H1 (cell line): ENCODE measurements at regions not wholly inside any gene's neighbourhood (a gene's known extent, or its start where the extent isn't known, plus 50 kb on each side); places are given as distances from the start of the nearest gene placed in this dataset.

Experiments
- CTCF ChIA-PET: fragments of 300-600 bp; sonication (Branson Sonifier 250); formaldehyde crosslinking; loops from one replicate; lab custom pipeline; 2021; ENCODE audit not compliant: partially characterized antibody; lab: Charles Lee
- POLR2A ChIA-PET: fragments of 300-600 bp; sonication (Branson Sonifier 250); formaldehyde crosslinking; loops from one replicate; lab custom pipeline; 2021; ENCODE audit warnings: inconsistent platforms; ENCODE audit not compliant: partially characterized antibody; lab: Charles Lee
- DNase-seq, 2 experiments: peaks; one replicate each; pipeline versions ENCODE4 v3.0.0 to v3.0.0-alpha.2; 2010 to 2022; ENCODE audit warnings: low spot score in 2 of 2, low read depth in 1 of 2, mixed read lengths in 1 of 2
- FAIRE-seq: peaks from 2 replicates; lab custom pipeline; 2011; peaks lifted over from hg19 to GRCh38; lab: Jason Lieb, UNC
- H2AFZ ChIP-seq: 2 replicates; pipeline ENCODE4 v1.8.1; 2012; ENCODE audit warnings: low read length, inconsistent platforms
- H2AK5ac ChIP-seq: 2 replicates; pipeline ENCODE4 v1.6.1; 2013; ENCODE audit warnings: low read depth, low read length
- H2BK120ac ChIP-seq: replicated peaks from 2 replicates; pipeline ENCODE3; 2013; ENCODE audit warnings: low read depth, low read length, inconsistent platforms
- H2BK12ac ChIP-seq: 2 replicates; pipeline ENCODE4 v1.6.1; 2013; ENCODE audit warnings: low read depth, low read length
- H2BK15ac ChIP-seq: 2 replicates; pipeline ENCODE4 v1.6.1; 2013; ENCODE audit warnings: low read length
- H2BK20ac ChIP-seq: 2 replicates; pipeline ENCODE4 v1.6.1; 2013; ENCODE audit warnings: low read length
- H2BK5ac ChIP-seq: 2 replicates; pipeline ENCODE4 v1.6.1; 2013; ENCODE audit warnings: low read depth, low read length
- H3K14ac ChIP-seq: 2 replicates; pipeline ENCODE4 v1.6.1; 2013; ENCODE audit warnings: inconsistent platforms; ENCODE audit not compliant: insufficient read length
- H3K18ac ChIP-seq: 2 replicates; pipeline ENCODE4 v1.6.1; 2013; ENCODE audit warnings: low read length; ENCODE audit errors: extremely low read depth
- H3K23ac ChIP-seq: 2 replicates; pipeline ENCODE4 v1.6.1; 2013; ENCODE audit warnings: inconsistent platforms; ENCODE audit not compliant: insufficient read length
- H3K23me2 ChIP-seq: 2 replicates; pipeline ENCODE4 v1.6.1; 2013; ENCODE audit warnings: low read depth, low read length
- H3K27ac ChIP-seq: 2 replicates; pipeline ENCODE4 v1.6.1; 2011; ENCODE audit warnings: low read depth, low read length, inconsistent platforms
- H3K27me3 ChIP-seq, 4 experiments: replicated peaks in 1 of 4; 1 replicate in 1 of 4; 2 replicates in 3 of 4; pipeline versions ENCODE4 v1.6.1 to v1.8.1; 2011 to 2013; ENCODE audit warnings: low read length in 3 of 4, mild to moderate bottlenecking in 3 of 4, inconsistent platforms in 2 of 4, mixed read lengths in 2 of 4, moderate library complexity in 1 of 4; ENCODE audit not compliant: control insufficient read depth in 3 of 4, insufficient read depth in 3 of 4; ENCODE audit errors: extremely low read depth in 1 of 4
- H3K36me3 ChIP-seq, 4 experiments: 2 replicates each; pipeline versions ENCODE4 v1.6.1 to v1.8.1; 2011 to 2013; ENCODE audit warnings: mild to moderate bottlenecking in 4 of 4, low read length in 3 of 4, moderate library complexity in 2 of 4, control low read depth in 1 of 4, inconsistent platforms in 1 of 4; ENCODE audit not compliant: insufficient read depth in 4 of 4, control insufficient read depth in 2 of 4
- H3K4ac ChIP-seq: replicated peaks from 2 replicates; pipeline ENCODE3; 2013; ENCODE audit warnings: low read length, low read depth, mixed read lengths, inconsistent platforms; ENCODE audit not compliant: insufficient read length
- H3K4me1 ChIP-seq, 4 experiments: replicated peaks in 1 of 4; 1 replicate in 1 of 4; 2 replicates in 3 of 4; pipeline versions ENCODE4 v1.6.1 to v1.8.1; 2011 to 2013; ENCODE audit warnings: low read length in 3 of 4, inconsistent platforms in 2 of 4, mixed read lengths in 1 of 4; ENCODE audit not compliant: insufficient read depth in 4 of 4, control insufficient read depth in 3 of 4
- H3K4me2 ChIP-seq, 2 experiments: 2 replicates each; pipeline versions ENCODE4 v1.6.1 to v1.8.1; 2011 to 2013; ENCODE audit warnings: low read depth in 2 of 2, low read length in 2 of 2, control low read depth in 1 of 2, inconsistent platforms in 1 of 2, mild to moderate bottlenecking in 1 of 2; ENCODE audit not compliant: insufficient read depth in 1 of 2
- H3K4me3 ChIP-seq, 4 experiments: fragments of 200-600, 300-600 bp in 1 of 4; sonication (generic), shearing (Covaris generic), sonication (Bioruptor Twin) in 1 of 4; 2 replicates each; pipeline versions ENCODE4 v1.5.1 to v1.8.1; 2011 to 2016; ENCODE audit warnings: low read length in 4 of 4, low read depth in 3 of 4, control low read depth in 2 of 4, inconsistent platforms in 2 of 4, mild to moderate bottlenecking in 2 of 4, mixed read lengths in 1 of 4, moderate library complexity in 1 of 4; ENCODE audit not compliant: insufficient read depth in 2 of 4; ENCODE audit errors: extremely low read depth in 1 of 4
- H3K56ac ChIP-seq: replicated peaks from 2 replicates; pipeline ENCODE3; 2013; ENCODE audit warnings: low read depth, mild to moderate bottlenecking, mixed read lengths, low read length, inconsistent platforms; ENCODE audit not compliant: insufficient read length
- H3K79me1 ChIP-seq: 2 replicates; pipeline ENCODE4 v1.6.1; 2013; ENCODE audit warnings: low read depth, low read length, control low read depth
- H3K79me2 ChIP-seq, 2 experiments: 2 replicates each; pipeline versions ENCODE4 v1.6.1 to v1.8.1; 2012 to 2013; ENCODE audit warnings: low read length in 2 of 2, mild to moderate bottlenecking in 2 of 2, inconsistent platforms in 1 of 2; ENCODE audit not compliant: insufficient read depth in 2 of 2, control insufficient read depth in 1 of 2
- H3K9ac ChIP-seq, 4 experiments: replicated peaks in 1 of 4; 1 replicate in 1 of 4; 2 replicates in 3 of 4; pipeline versions ENCODE4 v1.6.1 to v1.8.1; 2011 to 2013; ENCODE audit warnings: low read depth in 3 of 4, low read length in 3 of 4, control low read depth in 2 of 4, mild to moderate bottlenecking in 2 of 4, moderate library complexity in 2 of 4, inconsistent platforms in 1 of 4; ENCODE audit errors: extremely low read depth in 1 of 4
- H3K9me3 ChIP-seq, 2 experiments: 2 replicates each; pipeline versions ENCODE4 v1.6.1 to v1.8.1; 2012 to 2013; ENCODE audit warnings: mild to moderate bottlenecking in 2 of 2, moderate library complexity in 2 of 2, control low read depth in 1 of 2, inconsistent platforms in 1 of 2, low read depth in 1 of 2, low read length in 1 of 2, mixed read lengths in 1 of 2; ENCODE audit not compliant: insufficient read depth in 2 of 2
- H4K20me1 ChIP-seq, 2 experiments: replicated peaks in 1 of 2; 2 replicates each; pipeline versions ENCODE3 to v1.8.1; 2011 to 2013; ENCODE audit warnings: inconsistent platforms in 2 of 2, low read length in 2 of 2, mild to moderate bottlenecking in 1 of 2; ENCODE audit not compliant: insufficient read depth in 2 of 2, control insufficient read depth in 1 of 2
- H4K5ac ChIP-seq: 2 replicates; pipeline ENCODE4 v1.6.1; 2013; ENCODE audit warnings: low read length, low read depth, mixed read lengths, inconsistent platforms; ENCODE audit not compliant: insufficient read length
- H4K8ac ChIP-seq: 2 replicates; pipeline ENCODE4 v1.8.0; 2013; ENCODE audit warnings: mild to moderate bottlenecking, moderate library complexity, low read length, inconsistent platforms; ENCODE audit not compliant: insufficient read depth; ENCODE audit errors: extremely low read depth
- H4K91ac ChIP-seq: replicated peaks from 2 replicates; pipeline ENCODE3; 2013; ENCODE audit warnings: low read length, mixed read lengths, inconsistent platforms; ENCODE audit not compliant: insufficient read length
- BACH1 ChIP-seq: IDR thresholded peaks from 2 replicates; pipeline ENCODE4 v1.6.1; 2012; ENCODE audit warnings: low read length, improper control_type of control experiment
- CBX5 ChIP-seq: fragments of 300-800, 300-1000 bp; sonication (generic); IDR thresholded peaks from 2 replicates; pipeline ENCODE4 v1.7.1; 2016; ENCODE audit warnings: antibody characterized with exemption, low read length, low read depth
- CTCF ChIP-seq, 3 experiments: IDR thresholded peaks; 1 replicate in 2 of 3; 2 replicates in 1 of 3; pipeline versions ENCODE4 v1.5.1 to v1.6.1; 2011; ENCODE audit warnings: low read length in 3 of 3, mild to moderate bottlenecking in 3 of 3, inconsistent platforms in 2 of 3, low read depth in 1 of 3, moderate library complexity in 1 of 3; ENCODE audit not compliant: insufficient read depth in 1 of 3; ENCODE audit errors: control extremely low read depth in 1 of 3
- EP300 ChIP-seq, 2 experiments: IDR thresholded peaks; 1 replicate in 1 of 2; 2 replicates in 1 of 2; pipeline ENCODE4 v1.6.1; 2011 to 2012; ENCODE audit warnings: low read depth in 2 of 2, low read length in 2 of 2, mild to moderate bottlenecking in 2 of 2, borderline replicate concordance in 1 of 2, inconsistent platforms in 1 of 2, moderate library complexity in 1 of 2
- JUND ChIP-seq: IDR thresholded peaks from 2 replicates; pipeline ENCODE4 v1.6.1; 2011; ENCODE audit warnings: mild to moderate bottlenecking, improper control_type of control experiment, low read length
- KDM1A ChIP-seq: fragments of 200-600, 300-600 bp; sonication (generic); IDR thresholded peaks from 2 replicates; pipeline ENCODE4 v1.7.1; 2016; ENCODE audit warnings: mild to moderate bottlenecking, low read length, borderline replicate concordance
- KDM4A ChIP-seq: IDR thresholded peaks from one replicate; pipeline ENCODE4 v1.7.1; 2012; ENCODE audit warnings: low read depth, mild to moderate bottlenecking, moderate library complexity, low read length, inconsistent platforms; ENCODE audit not compliant: severe bottlenecking
- POU5F1 ChIP-seq: IDR thresholded peaks from 2 replicates; pipeline ENCODE4 v1.6.1; 2011; ENCODE audit warnings: low read depth, mild to moderate bottlenecking, low read length, moderate library complexity
- RAD21 ChIP-seq, 2 experiments: IDR thresholded peaks in 1 of 2; conservative IDR thresholded peaks in 1 of 2; 2 replicates each; pipeline ENCODE4 v1.6.1; 2011; ENCODE audit warnings: low read depth in 2 of 2, low read length in 2 of 2, improper control_type of control experiment in 1 of 2, inconsistent platforms in 1 of 2, mild to moderate bottlenecking in 1 of 2, moderate library complexity in 1 of 2
- SIRT6 ChIP-seq: IDR thresholded peaks from one replicate; pipeline ENCODE4 v1.7.1; 2012; ENCODE audit warnings: low read length, inconsistent platforms
- SP1 ChIP-seq: IDR thresholded peaks from 2 replicates; pipeline ENCODE4 v1.6.1; 2011; ENCODE audit warnings: low read depth, low read length
- TAF7 ChIP-seq: optimal IDR thresholded peaks from 2 replicates; pipeline ENCODE3; 2011; ENCODE audit warnings: low read depth, mild to moderate bottlenecking, inconsistent platforms, low read length, moderate library complexity, borderline replicate concordance
- WGBS, 2 experiments: shearing (Covaris generic) in 1 of 2; methylation state at CpG; one replicate each; pipeline versions ENCODE4 v1.1.6 to v1.1.7; 2013 to 2015; ENCODE audit warnings: low lambda C conversion rate in 2 of 2, mixed read lengths in 2 of 2, inconsistent platforms in 1 of 2, low coverage in 1 of 2, missing lambda C conversion rate in 1 of 2; ENCODE audit not compliant: insufficient replicate concordance in 2 of 2, insufficient coverage in 1 of 2, insufficient read length in 1 of 2; ENCODE audit errors: extremely low coverage in 1 of 2, missing lambda C conversion rate in 1 of 2; 5-methylcytosine and 5-hydroxymethylcytosine counted together

GRCh38 chr1:170806961-170807360, 128.4 kb upstream of the MROH9 start:
- Histone ChIP-seq H2AK5ac (no peak overlapping the region), H3K79me2 (no peaks in the 10 kb centered on the region), H2BK120ac (no peak overlapping the region), H2BK20ac (no peak overlapping the region), H4K91ac (no peak overlapping the region), H3K27me3 (no peaks in the 10 kb centered on the region), H3K14ac (no peak overlapping the region), H2BK15ac (no peak overlapping the region), H2BK5ac (no peak overlapping the region), H3K36me3 (no peaks in the 10 kb centered on the region), H3K4me3 (no peak overlapping the region), H2AFZ (no peak overlapping the region), H3K56ac (no peak overlapping the region), H2BK12ac (no peak overlapping the region), H3K27ac (no peak overlapping the region), H3K23me2 (no peaks in the 10 kb centered on the region), H4K5ac (no peak overlapping the region), H3K18ac (no peak overlapping the region), H4K8ac (no peak overlapping the region), H3K9ac (no peak overlapping the region), H4K20me1 (no peaks in the 10 kb centered on the region), H3K79me1 (no peaks in the 10 kb centered on the region), H3K23ac (no peak overlapping the region), H3K4ac (no peak overlapping the region), H3K4me2 (no peak overlapping the region), H3K4me1 (0 out of 7 replicates have a peak, but pooled peaks cover 0 to 2% (median 0%) of the 10 kb centered on the region in 4 experiments), H3K9me3 (no peaks in the 10 kb centered on the region)
- ChIA-PET CTCF (interaction anchor here (1.0 to 1.7 kb wide), 3 partner anchors 13 to 117 kb away, joined by 3 to 4 read pairs (median 4); no protein-coding TSS in a partner anchor), POLR2A (no interaction called here)
- WGBS, 2 experiments: 96% methylated on average over 3 of the region's 3 CpGs; no CpG with 5 or more reads in 1 of the 2 experiments
- FAIRE-seq: no peak
- DNase-seq: no peak
- TF ChIP-seq EP300 (IDR thresholded peaks at IDR 0.05; ENCODE audit: borderline replicate concordance in 1 of 2, low read depth in 2 of 2, low read length in 2 of 2) (no peak), SP1 (no peak), SIRT6 (no peak), TAF7 (no peak), POU5F1 (no peak), RAD21 (IDR thresholded peaks at IDR 0.05 in 1 of 2, conservative IDR thresholded peaks at IDR 0.05 in 1 of 2; ENCODE audit: low read depth in 2 of 2, low read length in 2 of 2) (no peak), KDM1A (no peak), CBX5 (no peak), JUND (no peak), KDM4A (no peak), CTCF (IDR thresholded peaks at IDR 0.05; ENCODE audit: control extremely low read depth in 1 of 3, insufficient read depth in 1 of 3, low read depth in 1 of 3, low read length in 3 of 3) (no peak), BACH1 (no peak)
